HepG2 (cell line): ENCODE measurements at regions not wholly inside any gene's neighbourhood (a gene's known extent, or its start where the extent isn't known, plus 50 kb on each side); places are given as distances from the start of the nearest gene placed in this dataset.

Experiments
- ATAC-seq: fragments of 200-7000 bp; cut with Tn5 transposase; 3 replicates; pipeline ENCODE4 v1.9.1; 2020; ENCODE audit warnings: mild to moderate bottlenecking, moderate library complexity
- BruUV-seq: library from RNA; stranded (reverse); fragments of 400-500 nt; replicated peaks from 2 replicates; lab custom pipeline; 2021; lab: Mats Ljungman, UMichigan
- CTCF ChIA-PET: fragments of 300-600 bp; formaldehyde crosslinking; extraction: SDS; loops from one replicate; lab custom pipeline; 2021; ENCODE audit warnings: low total read pairs, inconsistent platforms, low intra/inter-chr PET ratio; lab: Yijun Ruan, JAX
- POLR2A ChIA-PET: fragments of 350-600 bp; sonication (Branson Sonifier 250); formaldehyde crosslinking; loops from one replicate; lab custom pipeline; 2020; ENCODE audit warnings: antibody characterized with exemption, inconsistent platforms; lab: Yijun Ruan, JAX
- DNase-seq: peaks from one replicate; pipeline ENCODE4 v3.0.0-alpha.2; 2015; ENCODE audit warnings: low spot score
- FAIRE-seq: peaks from 3 replicates; lab custom pipeline; 2011; peaks lifted over from hg19 to GRCh38; lab: Jason Lieb, UNC
- H2AFZ ChIP-seq: one replicate; pipeline ENCODE4 v1.6.1; 2011; ENCODE audit warnings: low read length, inconsistent platforms
- H3K27ac ChIP-seq: fragments of 300-600 bp; 3 replicates; pipeline ENCODE4 v1.8.0; 2011; ENCODE audit warnings: mixed run types, mild to moderate bottlenecking, mixed read lengths, low read length, inconsistent platforms; ENCODE audit not compliant: insufficient read depth; ENCODE audit errors: extremely low read length
- H3K27me3 ChIP-seq, 2 experiments: fragments of 200-600 bp in 1 of 2; 2 replicates in 1 of 2; 3 replicates in 1 of 2; pipeline versions ENCODE4 v1.6.0 to v1.8.0; 2011; ENCODE audit warnings: low read length in 2 of 2, mild to moderate bottlenecking in 2 of 2, moderate library complexity in 2 of 2, inconsistent platforms in 1 of 2; ENCODE audit not compliant: insufficient read depth in 2 of 2, control insufficient read depth in 1 of 2
- H3K36me3 ChIP-seq, 2 experiments: fragments of 200-600 bp in 1 of 2; replicated peaks in 1 of 2; 2 replicates in 1 of 2; 3 replicates in 1 of 2; pipeline versions ENCODE4 v1.5.1 to v1.8.0; 2011; ENCODE audit warnings: low read length in 2 of 2, inconsistent platforms in 1 of 2; ENCODE audit not compliant: insufficient read depth in 2 of 2, control insufficient read depth in 1 of 2
- H3K4me1 ChIP-seq: 2 replicates; pipeline ENCODE4 v1.5.1; 2012; ENCODE audit warnings: low read length, inconsistent platforms; ENCODE audit not compliant: insufficient read depth
- H3K4me2 ChIP-seq: 2 replicates; pipeline ENCODE4 v1.6.0; 2011; ENCODE audit warnings: low read depth, low read length, inconsistent platforms
- H3K4me3 ChIP-seq, 3 experiments: fragments of 200-600 bp in 1 of 3; sonication (generic), shearing (Covaris generic) in 1 of 3; replicated peaks in 1 of 3; 2 replicates each; pipeline ENCODE4 v1.5.1; 2011 to 2016; ENCODE audit warnings: low read length in 3 of 3, inconsistent platforms in 2 of 3, low read depth in 2 of 3, mild to moderate bottlenecking in 2 of 3, control low read depth in 1 of 3, mixed read lengths in 1 of 3; ENCODE audit not compliant: insufficient read depth in 1 of 3
- H3K79me2 ChIP-seq: one replicate; pipeline ENCODE4 v1.6.1; 2011; ENCODE audit warnings: low read length, inconsistent platforms; ENCODE audit not compliant: insufficient read depth
- H3K9ac ChIP-seq: 2 replicates; pipeline ENCODE4 v1.6.0; 2011; ENCODE audit warnings: mild to moderate bottlenecking, low read depth, low read length, inconsistent platforms; ENCODE audit not compliant: insufficient read depth
- H3K9me3 ChIP-seq: 2 replicates; pipeline ENCODE4 v1.5.1; 2012; ENCODE audit warnings: mild to moderate bottlenecking, low read length
- H4K20me1 ChIP-seq: 2 replicates; pipeline ENCODE4 v1.6.0; 2011; ENCODE audit warnings: inconsistent platforms, mild to moderate bottlenecking, low read length, moderate library complexity; ENCODE audit not compliant: insufficient read depth
- ATF7 ChIP-seq, 2 experiments: fragments of 450-650 bp in 1 of 2; sonication (generic) in 1 of 2; formaldehyde crosslinking in 1 of 2; IDR thresholded peaks; 2 replicates each; pipeline versions ENCODE4 v1.4.0 to v1.6.1; 2016 to 2020; ENCODE audit warnings: antibody characterized with exemption in 1 of 2, mild to moderate bottlenecking in 1 of 2, missing genetic modification reagents in 1 of 2
- CEBPB ChIP-seq: IDR thresholded peaks from 2 replicates; pipeline ENCODE4 v1.6.1; 2011; ENCODE audit warnings: low read depth, low read length, improper control_type of control experiment, borderline replicate concordance
- CREB1 ChIP-seq, 2 experiments: fragments of 450-650 bp in 1 of 2; IDR thresholded peaks; 2 replicates each; pipeline ENCODE4 v1.6.1; 2016 to 2017; ENCODE audit warnings: control low read depth in 1 of 2, mild to moderate bottlenecking in 1 of 2, missing compliant biosample characterization in 1 of 2, missing genetic modification characterization in 1 of 2
- FOSL2 ChIP-seq: sonication (generic); formaldehyde crosslinking; IDR thresholded peaks from 2 replicates; pipeline ENCODE4 v1.4.0; 2020; ENCODE audit warnings: missing genetic modification reagents
- NR2C2 ChIP-seq: sonication (generic); formaldehyde crosslinking; IDR thresholded peaks from 2 replicates; pipeline ENCODE4 v1.4.0; 2020; ENCODE audit warnings: missing genetic modification reagents, mild to moderate bottlenecking, moderate library complexity, borderline replicate concordance
- NR2F6 ChIP-seq, 2 experiments: IDR thresholded peaks; 2 replicates each; pipeline ENCODE4 v1.6.1; 2016; ENCODE audit warnings: antibody characterized with exemption in 1 of 2, mild to moderate bottlenecking in 1 of 2
- XBP1 ChIP-seq: sonication (generic); formaldehyde crosslinking; IDR thresholded peaks from 2 replicates; pipeline ENCODE4 v1.5.0; 2020; ENCODE audit warnings: missing genetic modification reagents
- YEATS4 ChIP-seq: sonication (generic); formaldehyde crosslinking; IDR thresholded peaks from 2 replicates; pipeline ENCODE4 v1.4.0; 2020; ENCODE audit warnings: missing genetic modification reagents, borderline replicate concordance
- ZNF549 ChIP-seq: sonication (generic); formaldehyde crosslinking; IDR thresholded peaks from 2 replicates; pipeline ENCODE4 v1.5.0; 2020; ENCODE audit warnings: missing genetic modification reagents
- WGBS: methylation state at CpG from one replicate; pipeline ENCODE4 v1.1.6; 2017; ENCODE audit warnings: low lambda C conversion rate; 5-methylcytosine and 5-hydroxymethylcytosine counted together
- in situ Hi-C: cut with HindIII; loops from 2 replicates; pipeline ENCODE4 v1.10.0; 2017; ENCODE audit warnings: low pct_unique_long_range_greater_than_20kb; ENCODE audit not compliant: extremely low pct_ligation_motif_present
- intact Hi-C: fragments of 100-400 bp; cut with micrococcal nuclease; formaldehyde crosslinking; loops from one replicate; pipeline ENCODE4 v1.10.0; 2022; ENCODE audit not compliant: unreplicated experiment
- TF ChIP-seq, protein P1 (sequence below), 2 experiments: fragments of 450-650 bp in 1 of 2; sonication (generic) in 1 of 2; formaldehyde crosslinking; IDR thresholded peaks; 2 replicates each; pipeline versions ENCODE4 v1.5.0 to v1.8.0; 2020 to 2022; ENCODE audit warnings: mild to moderate bottlenecking in 1 of 2, missing genetic modification reagents in 1 of 2
- TF ChIP-seq, protein P2 (sequence below): sonication (generic); formaldehyde crosslinking; IDR thresholded peaks from 2 replicates; pipeline ENCODE4 v1.4.0; 2020; ENCODE audit warnings: missing genetic modification reagents

DNA sequence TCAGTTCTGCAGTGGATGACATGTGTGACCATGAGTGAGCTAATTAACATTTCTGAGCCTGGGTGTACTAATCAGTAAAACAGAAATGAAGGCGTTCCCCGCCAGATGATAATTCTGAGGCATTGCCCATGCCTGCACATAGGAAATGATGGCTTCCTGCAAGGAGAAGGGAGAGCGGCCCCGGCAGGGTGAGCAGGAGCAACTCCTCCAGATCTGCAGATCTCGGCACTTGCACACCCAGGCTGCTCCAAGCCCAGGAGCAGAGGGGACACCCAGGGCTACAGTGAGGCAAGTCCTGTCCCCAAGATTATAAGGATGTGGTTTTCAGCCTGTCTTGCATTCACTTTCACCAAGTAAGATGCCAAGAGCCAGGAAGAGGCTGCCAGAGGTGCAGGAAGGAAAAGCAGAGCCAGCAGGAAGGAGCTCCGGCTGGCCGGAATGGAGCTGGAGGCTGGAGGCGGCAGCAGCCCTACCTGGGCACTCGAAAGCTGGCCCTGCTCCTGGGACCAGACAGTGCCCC lies 177.5 kb upstream of the CST7 start (continued):
- no peak for TF ChIP-seq YEATS4

DNA sequence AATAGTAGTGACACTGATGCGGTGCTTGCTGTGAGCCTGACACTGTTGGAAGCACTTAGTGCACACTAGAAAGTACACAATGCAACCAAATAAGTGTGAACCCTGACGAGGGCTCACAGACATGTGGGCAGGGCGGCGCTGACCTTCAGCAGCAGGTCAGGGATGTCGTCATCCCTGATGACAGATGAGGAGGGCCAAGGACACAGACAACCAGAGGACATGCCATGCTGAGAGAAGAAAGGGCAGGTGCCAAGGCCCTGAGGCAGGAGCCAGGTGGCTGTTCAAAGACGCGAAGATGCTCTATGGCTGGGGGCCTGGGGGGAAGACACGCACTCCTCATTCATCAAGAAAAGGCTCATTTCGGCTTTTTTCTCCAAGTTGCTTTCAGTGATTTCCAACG lies 176.4 kb upstream of the CST7 start:
- no TSS peak for BruUV-seq
- no peak overlapping the region for H3K9ac ChIP-seq
- no peaks in the 10 kb centered on the region for H3K79me2 ChIP-seq
- in situ Hi-C loops: loop anchor here (10.0 kb wide), 1 partner anchor 608 kb away; no protein-coding TSS in a partner anchor
- no peak overlapping the region for H3K27ac ChIP-seq
- no peak overlapping the region for H3K4me3 ChIP-seq
- no peak overlapping the region for H3K4me2 ChIP-seq
- DNase-seq (no peak), FAIRE-seq (no peak), ATAC-seq (no peak)
- 0 out of 2 replicates have a peak, but pooled peaks have one; percentile 32 for TF ChIP-seq NR2C2 (CRISPR knock-in tag)
- TF ChIP-seq, protein P1, sequence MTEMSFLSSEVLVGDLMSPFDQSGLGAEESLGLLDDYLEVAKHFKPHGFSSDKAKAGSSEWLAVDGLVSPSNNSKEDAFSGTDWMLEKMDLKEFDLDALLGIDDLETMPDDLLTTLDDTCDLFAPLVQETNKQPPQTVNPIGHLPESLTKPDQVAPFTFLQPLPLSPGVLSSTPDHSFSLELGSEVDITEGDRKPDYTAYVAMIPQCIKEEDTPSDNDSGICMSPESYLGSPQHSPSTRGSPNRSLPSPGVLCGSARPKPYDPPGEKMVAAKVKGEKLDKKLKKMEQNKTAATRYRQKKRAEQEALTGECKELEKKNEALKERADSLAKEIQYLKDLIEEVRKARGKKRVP (CRISPR knock-in tag; IDR thresholded peaks at IDR 0.05): peak in 1 of 2 experiments; percentile 37; a peak in 1 of 4 replicates
- peak; percentile 81 for TF ChIP-seq ATF7 (IDR thresholded peaks at IDR 0.05)
- no peak for TF ChIP-seq ATF7 (CRISPR knock-in tag; IDR thresholded peaks at IDR 0.05)
- no peak for TF ChIP-seq NR2F6 (IDR thresholded peaks at IDR 0.05)
- 0 out of 2 replicates have a peak, but pooled peaks have one; percentile 32 for TF ChIP-seq NR2F6 (CRISPR knock-in tag; IDR thresholded peaks at IDR 0.05)
- TF ChIP-seq, protein P2, sequence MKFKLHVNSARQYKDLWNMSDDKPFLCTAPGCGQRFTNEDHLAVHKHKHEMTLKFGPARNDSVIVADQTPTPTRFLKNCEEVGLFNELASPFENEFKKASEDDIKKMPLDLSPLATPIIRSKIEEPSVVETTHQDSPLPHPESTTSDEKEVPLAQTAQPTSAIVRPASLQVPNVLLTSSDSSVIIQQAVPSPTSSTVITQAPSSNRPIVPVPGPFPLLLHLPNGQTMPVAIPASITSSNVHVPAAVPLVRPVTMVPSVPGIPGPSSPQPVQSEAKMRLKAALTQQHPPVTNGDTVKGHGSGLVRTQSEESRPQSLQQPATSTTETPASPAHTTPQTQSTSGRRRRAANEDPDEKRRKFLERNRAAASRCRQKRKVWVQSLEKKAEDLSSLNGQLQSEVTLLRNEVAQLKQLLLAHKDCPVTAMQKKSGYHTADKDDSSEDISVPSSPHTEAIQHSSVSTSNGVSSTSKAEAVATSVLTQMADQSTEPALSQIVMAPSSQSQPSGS (CRISPR knock-in tag): 0 out of 2 replicates have a peak, but pooled peaks have one; percentile 49
- peak; percentile 74 for TF ChIP-seq CREB1 (IDR thresholded peaks at IDR 0.05)
- TF ChIP-seq CREB1 (CRISPR knock-in tag; IDR thresholded peaks at IDR 0.05): no peak
- TF ChIP-seq CEBPB: peak; percentile 14; the same call in 1 of the 2 replicates
- no peak for TF ChIP-seq XBP1
- TF ChIP-seq ZNF549 (CRISPR knock-in tag): no peak
- 0 out of 2 replicates have a peak, but pooled peaks have one; percentile 10 for TF ChIP-seq FOSL2 (CRISPR knock-in tag)
- H3K36me3 ChIP-seq: no peaks in the 10 kb centered on the region
- no peaks in the 10 kb centered on the region for H4K20me1 ChIP-seq
- 43% methylated on average over 10 of the region's 10 CpGs for WGBS
- no peak overlapping the region for H2AFZ ChIP-seq
- H3K9me3 ChIP-seq: 0 out of 2 replicates have a peak, but pooled peaks cover 3% of the 10 kb centered on the region
- H3K27me3 ChIP-seq: peaks cover 7 to 12% of the 10 kb centered on the region in 2 experiments; a peak in 3 of 5 replicates
- no peaks in the 10 kb centered on the region for H3K4me1 ChIP-seq
- CTCF ChIA-PET: no interaction called here
- intact Hi-C loops: no loop called here
- POLR2A ChIA-PET: no interaction called here
